AG08396 (cell line): ENCODE measurements at regions not wholly inside any gene's neighbourhood (a gene's known extent, or its start where the extent isn't known, plus 50 kb on each side); places are given as distances from the start of the nearest gene placed in this dataset.
"Not testable (repeated sequence)": the region's sequence is repeated elsewhere in the genome, so short reads cannot be mapped to it uniquely, and the experiment has no call there.

ENCODE experiments used
- DNase-seq: peaks from one replicate; pipeline ENCODE4 v3.0.0; 2012; ENCODE audit warnings: low spot score, mixed read lengths

DNA sequence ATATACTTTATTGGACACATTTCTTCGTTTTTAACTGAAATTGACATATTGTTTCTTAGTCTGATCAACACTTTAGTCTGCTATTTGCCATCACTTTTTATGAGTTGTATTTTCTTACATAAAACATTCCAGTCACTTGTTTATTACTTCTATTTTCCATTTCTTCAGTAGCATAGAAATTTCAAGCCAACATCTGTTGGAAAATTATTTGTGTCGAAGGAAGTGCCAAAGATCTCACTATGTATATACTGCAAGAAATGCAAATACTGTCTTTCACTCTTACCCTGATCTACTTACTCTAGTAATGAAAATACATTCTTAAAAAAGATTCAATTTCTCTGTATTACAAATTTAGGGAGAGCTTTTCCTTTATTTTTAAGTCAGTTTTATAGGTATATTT lies 105.9 kb downstream of the SLC17A6 start:
- DNase-seq = no peak

DNA sequence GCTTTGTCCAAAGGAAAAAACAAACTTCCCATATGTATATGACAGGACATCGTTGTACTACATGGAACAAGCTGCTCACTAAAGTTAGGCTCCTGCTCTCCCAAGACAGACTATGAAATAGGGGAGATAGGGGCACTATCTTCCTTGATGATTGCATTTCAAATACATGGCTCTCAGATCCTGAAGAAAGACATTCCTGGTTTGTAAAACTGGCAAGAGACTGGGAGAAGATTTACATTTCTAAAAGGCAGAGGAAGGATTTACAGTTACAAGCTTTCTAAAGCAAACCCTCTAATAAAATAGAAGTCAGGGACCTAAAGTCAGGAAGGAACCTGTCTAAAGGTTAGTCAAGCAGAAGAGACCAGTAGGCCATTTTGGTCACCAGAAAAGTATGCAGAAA lies 103.7 kb downstream of the SLC17A6 start:
- DNase-seq = no peak

DNA sequence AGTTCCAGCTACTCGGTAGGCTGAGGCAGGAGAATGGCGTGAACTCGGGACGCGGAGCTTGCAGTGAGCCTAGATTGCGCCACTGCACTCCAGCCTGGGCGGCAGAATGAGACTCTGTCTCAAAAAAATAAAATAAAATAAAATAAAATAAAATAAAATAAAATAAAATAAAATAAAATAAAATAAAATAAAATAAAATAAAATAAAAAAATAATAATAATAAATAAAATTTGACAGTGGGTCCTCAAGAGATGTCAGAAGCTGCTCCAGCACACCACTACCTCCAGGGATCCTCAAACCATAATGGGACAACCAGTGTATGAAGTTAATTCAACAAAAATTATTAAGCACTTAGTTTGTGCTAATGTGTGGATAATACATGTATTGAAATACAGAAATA lies 97.4 kb downstream of the SLC17A6 start:
- not testable (repeated sequence) for DNase-seq

DNA sequence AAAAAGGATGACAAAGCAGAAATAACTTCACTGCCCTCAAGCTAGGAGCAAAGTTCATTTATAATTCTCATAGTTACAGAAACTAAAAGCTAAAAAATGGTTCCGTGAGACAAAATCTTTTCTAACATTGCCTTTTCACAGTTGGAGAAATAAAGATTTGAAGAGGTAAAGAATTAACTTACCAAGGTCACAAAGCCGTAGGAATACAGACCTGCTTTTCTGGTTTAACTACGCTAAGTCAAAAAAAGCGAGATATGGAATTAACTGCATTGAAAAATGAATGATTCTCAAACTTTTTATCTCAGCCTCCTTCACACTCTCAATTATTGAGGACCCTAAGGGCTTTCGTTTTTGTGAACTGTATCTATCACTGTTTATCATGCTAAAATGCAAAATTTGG lies 95.3 kb downstream of the SLC17A6 start:
- DNase-seq = no peak

DNA sequence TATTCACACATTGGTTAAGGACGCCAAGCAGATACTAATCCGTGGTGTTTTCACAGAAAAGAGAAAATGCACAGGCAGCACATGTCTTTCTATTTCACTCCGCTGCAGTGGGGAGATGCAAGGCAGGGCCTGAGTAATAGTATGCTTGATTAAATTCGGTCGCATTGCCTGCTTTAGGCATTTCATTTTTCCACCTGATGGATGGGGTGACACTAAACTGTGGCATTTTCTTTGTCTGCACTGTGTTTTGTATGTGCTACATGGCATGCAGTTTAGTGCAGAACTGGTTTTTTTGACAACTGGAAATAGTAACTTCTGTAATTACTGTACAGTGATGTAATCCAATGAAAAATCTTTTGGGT lies 94.9 kb downstream of the SLC17A6 start:
- peak; percentile 10 for DNase-seq

DNA sequence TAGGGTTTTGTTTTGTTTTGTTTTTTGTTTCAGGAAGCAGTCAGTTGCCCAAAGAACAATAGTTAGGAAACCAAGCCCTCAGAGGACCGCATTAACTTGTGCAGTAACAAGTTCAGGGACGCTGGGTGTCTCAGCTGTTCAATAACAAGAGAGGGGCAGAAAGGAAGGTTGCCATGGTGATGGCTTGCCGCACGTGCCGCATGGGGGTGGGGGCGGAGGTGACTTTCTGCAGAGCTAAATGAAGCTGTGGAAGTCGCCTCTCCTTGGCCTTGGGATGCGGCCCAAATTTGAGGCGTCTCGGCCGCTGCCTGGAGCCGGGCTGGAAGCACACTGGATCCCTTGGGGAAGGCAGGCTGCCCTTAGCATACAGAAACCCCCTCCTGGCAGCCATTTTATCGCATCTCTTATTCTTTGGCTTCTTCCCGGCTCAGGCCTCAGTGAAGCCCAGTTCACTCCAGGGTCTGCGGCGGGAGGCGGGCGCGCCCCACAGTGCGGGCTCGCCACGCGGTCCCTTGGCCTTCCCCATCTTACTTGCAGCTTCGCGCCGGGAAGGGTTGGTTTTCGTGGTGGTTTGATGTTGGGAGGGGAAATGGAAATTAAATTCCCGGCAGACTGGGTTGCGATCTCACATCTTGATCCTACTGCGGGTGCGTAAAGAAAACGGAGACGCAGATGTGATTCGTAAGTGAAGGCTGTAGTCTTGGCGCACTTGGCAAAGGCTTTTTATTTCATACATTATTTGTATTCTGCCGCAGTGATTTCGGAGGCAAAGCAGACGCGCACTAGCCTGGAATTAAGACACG lies 94.3 kb downstream of the SLC17A6 start:
- no peak for DNase-seq

DNA sequence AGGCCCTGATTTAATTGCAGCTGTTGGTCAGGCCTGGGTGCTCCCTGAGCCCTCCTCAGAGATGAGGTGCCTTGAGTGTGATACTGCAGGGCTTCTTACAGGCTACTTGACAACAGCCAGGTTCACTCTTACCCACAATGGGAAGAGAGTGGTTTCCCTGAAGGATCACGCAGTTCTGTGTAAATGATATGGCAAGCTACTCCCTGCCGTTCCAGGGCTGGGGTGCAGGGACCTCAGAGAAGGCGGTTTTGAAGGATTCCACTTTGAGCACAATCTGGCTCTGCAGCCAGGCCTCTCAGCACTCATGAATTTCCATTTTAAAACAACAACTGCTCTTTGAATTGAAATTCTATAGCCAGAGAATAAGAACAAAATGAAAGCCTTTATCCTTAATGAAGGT lies 92.9 kb downstream of the SLC17A6 start:
- no peak for DNase-seq

DNA sequence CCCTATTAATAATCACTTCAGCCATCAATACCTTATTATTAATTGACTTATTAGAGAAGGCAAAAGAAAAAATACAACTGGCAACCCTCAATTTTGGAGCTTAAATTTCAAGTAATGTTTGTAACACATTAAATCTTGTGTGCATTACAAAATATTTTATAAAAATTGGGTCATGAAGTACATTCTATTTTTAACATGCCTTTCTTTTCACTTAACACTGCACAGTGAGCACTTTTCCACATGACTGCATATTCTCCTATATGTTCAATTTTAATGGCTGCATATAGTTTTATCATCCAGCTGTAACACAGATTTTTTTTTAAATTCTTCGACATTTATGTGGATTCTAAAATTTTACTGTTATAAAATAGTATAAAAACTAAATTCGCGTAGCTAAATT lies 92.5 kb downstream of the SLC17A6 start:
- DNase-seq = no peak

DNA sequence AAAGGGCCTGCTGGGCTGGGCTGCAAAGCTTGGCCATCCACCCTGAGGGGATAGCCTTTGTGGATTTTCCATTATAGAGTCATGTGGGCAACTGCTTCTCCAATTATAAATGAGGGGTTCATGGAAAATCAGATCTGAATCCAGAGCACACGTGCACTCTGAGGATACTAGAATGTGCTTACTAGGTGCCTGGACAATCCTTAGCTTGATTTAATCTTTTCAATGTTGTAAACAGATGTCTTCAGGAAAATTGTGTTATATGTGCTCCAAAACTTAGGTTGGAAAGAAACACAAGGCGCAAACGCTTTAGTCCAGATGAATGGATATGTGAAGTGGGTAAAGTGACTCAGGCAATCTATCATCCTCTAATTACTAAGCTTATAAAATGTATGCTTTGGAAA lies 92.0 kb downstream of the SLC17A6 start:
- no peak for DNase-seq
